ENCODE measurements at regions not wholly inside any gene's neighbourhood (a gene's known extent, or its start where the extent isn't known, plus 50 kb on each side); places are given as distances from the start of the nearest gene placed in this dataset.

DNA sequence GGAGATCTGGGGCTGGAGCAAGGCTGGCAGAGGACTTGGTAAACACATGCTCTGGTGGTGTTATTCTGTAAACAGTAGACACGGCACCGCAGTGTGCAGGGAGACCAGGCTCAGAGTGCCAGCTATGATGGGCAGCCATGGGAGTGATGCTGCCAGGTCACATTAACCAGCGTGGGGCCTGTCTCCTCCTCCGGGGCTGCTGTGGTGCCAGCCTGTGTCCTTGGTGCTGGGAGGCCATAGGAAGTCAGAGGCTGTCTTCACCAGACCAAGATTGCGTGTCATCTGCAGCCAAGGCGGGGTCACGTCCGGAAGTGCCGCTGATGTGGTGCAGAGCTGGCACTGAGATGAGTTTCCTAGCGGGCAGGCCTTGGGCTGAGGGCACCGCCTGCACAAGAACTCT, 236.0 kb downstream of the GLRX3 start:
- no peak for FAIRE-seq
- Histone ChIP-seq H3K9me3 (ENCODE audit: control insufficient read depth, low read depth, low read length) (peaks cover 19% of the 10 kb centered on the region), H3K9me1 (ENCODE audit: control insufficient read depth, extremely low read depth, insufficient read depth, low read length) (no peaks in the 10 kb centered on the region)

DNA sequence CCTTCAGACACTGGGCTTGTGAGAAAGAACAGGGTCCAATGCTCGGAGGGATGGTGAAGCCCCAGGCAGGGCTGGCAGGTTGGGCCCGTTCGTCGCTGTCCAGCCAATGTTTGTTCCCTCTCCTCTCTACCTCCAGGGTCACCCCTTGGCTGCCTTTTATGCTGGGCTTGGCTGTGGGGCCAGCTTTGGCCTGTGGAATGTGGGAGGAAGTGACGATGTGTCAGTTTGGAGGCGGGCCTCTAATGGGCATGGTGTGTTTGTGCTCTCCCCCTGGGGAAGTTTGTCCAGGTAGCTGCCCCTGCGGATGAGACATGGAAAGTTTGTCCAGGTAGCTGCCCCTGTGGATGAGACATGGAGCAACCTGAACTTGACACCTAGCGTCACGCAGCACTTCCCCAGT, 236.7 kb downstream of the GLRX3 start:
- Histone ChIP-seq H3K4me3 (ENCODE audit: control insufficient read depth in 2 of 3, extremely low read depth in 1 of 3, insufficient read depth in 2 of 3, low read depth in 1 of 3, low read length in 3 of 3) (no peak overlapping the region), H3K4me2 (ENCODE audit: control insufficient read depth, extremely low read depth, insufficient read depth, low read depth, low read length) (no peak overlapping the region), H3K79me2 (ENCODE audit: control insufficient read depth, insufficient read depth, low read length) (no peaks in the 10 kb centered on the region), H3K9me1 (ENCODE audit: control insufficient read depth, extremely low read depth, insufficient read depth, low read length) (no peaks in the 10 kb centered on the region), H3K9me3 (ENCODE audit: control insufficient read depth, low read depth, low read length) (peaks cover 22% of the 10 kb centered on the region), H3K4me1 (ENCODE audit: control insufficient read depth, extremely low read depth, insufficient read depth, low read length) (no peaks in the 10 kb centered on the region), H3K27me3 (ENCODE audit: control insufficient read depth, extremely low read depth, insufficient read depth, low read length) (no peaks in the 10 kb centered on the region), H4K20me1 (ENCODE audit: control insufficient read depth, extremely low read depth, insufficient read depth, low read length) (no peaks in the 10 kb centered on the region), H3K27ac (ENCODE audit: control insufficient read depth, insufficient read depth, low read length) (no peak overlapping the region), H3K36me3 (ENCODE audit: control insufficient read depth in 2 of 2, extremely low read depth in 1 of 2, insufficient read depth in 2 of 2, low read length in 2 of 2) (no peaks in the 10 kb centered on the region), H3K9ac (ENCODE audit: control insufficient read depth, extremely low read depth, insufficient read depth, low read length) (no peak overlapping the region), H2AFZ (ENCODE audit: control insufficient read depth, low read length) (no peak overlapping the region)
- dilution Hi-C loops (cut with MboI; ENCODE audit: extremely low pct_ligation_motif_present, low sequenced_read_pairs) = no loop called here
- DNase-seq (ENCODE audit: low read depth, low spot score) = no peak
- no peak for TF ChIP-seq EZH2 (IDR thresholded peaks at IDR 0.05; ENCODE audit: low read length)
- TF ChIP-seq, protein P1, sequence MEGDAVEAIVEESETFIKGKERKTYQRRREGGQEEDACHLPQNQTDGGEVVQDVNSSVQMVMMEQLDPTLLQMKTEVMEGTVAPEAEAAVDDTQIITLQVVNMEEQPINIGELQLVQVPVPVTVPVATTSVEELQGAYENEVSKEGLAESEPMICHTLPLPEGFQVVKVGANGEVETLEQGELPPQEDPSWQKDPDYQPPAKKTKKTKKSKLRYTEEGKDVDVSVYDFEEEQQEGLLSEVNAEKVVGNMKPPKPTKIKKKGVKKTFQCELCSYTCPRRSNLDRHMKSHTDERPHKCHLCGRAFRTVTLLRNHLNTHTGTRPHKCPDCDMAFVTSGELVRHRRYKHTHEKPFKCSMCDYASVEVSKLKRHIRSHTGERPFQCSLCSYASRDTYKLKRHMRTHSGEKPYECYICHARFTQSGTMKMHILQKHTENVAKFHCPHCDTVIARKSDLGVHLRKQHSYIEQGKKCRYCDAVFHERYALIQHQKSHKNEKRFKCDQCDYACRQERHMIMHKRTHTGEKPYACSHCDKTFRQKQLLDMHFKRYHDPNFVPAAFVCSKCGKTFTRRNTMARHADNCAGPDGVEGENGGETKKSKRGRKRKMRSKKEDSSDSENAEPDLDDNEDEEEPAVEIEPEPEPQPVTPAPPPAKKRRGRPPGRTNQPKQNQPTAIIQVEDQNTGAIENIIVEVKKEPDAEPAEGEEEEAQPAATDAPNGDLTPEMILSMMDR (optimal IDR thresholded peaks at IDR 0.05 in 1 of 3, IDR thresholded peaks at IDR 0.05 in 1 of 3, conservative IDR thresholded peaks at IDR 0.05 in 1 of 3; ENCODE audit: extremely low read depth in 1 of 3, insufficient read depth in 2 of 3, low read length in 3 of 3) = no peak
- FAIRE-seq = no peak

More for the DNA sequence above, 236.0 kb downstream of the GLRX3 start:
- TF ChIP-seq, protein P1 (optimal IDR thresholded peaks at IDR 0.05 in 1 of 3, IDR thresholded peaks at IDR 0.05 in 1 of 3, conservative IDR thresholded peaks at IDR 0.05 in 1 of 3; ENCODE audit: extremely low read depth in 1 of 3, insufficient read depth in 2 of 3, low read length in 3 of 3) = no peak
- no peak for TF ChIP-seq EZH2 (IDR thresholded peaks at IDR 0.05; ENCODE audit: low read length)
- H3K79me2 ChIP-seq (ENCODE audit: control insufficient read depth, insufficient read depth, low read length) = no peaks in the 10 kb centered on the region
- no peak for DNase-seq (ENCODE audit: low read depth, low spot score)
- H4K20me1 ChIP-seq (ENCODE audit: control insufficient read depth, extremely low read depth, insufficient read depth, low read length) = no peaks in the 10 kb centered on the region
- no peak overlapping the region for H3K9ac ChIP-seq (ENCODE audit: control insufficient read depth, extremely low read depth, insufficient read depth, low read length)
- dilution Hi-C loops (cut with MboI; ENCODE audit: extremely low pct_ligation_motif_present, low sequenced_read_pairs) = no loop called here
- H3K36me3 ChIP-seq (ENCODE audit: control insufficient read depth in 2 of 2, extremely low read depth in 1 of 2, insufficient read depth in 2 of 2, low read length in 2 of 2) = no peaks in the 10 kb centered on the region
- H3K4me2 ChIP-seq (ENCODE audit: control insufficient read depth, extremely low read depth, insufficient read depth, low read depth, low read length) = no peak overlapping the region
- no peaks in the 10 kb centered on the region for H3K4me1 ChIP-seq (ENCODE audit: control insufficient read depth, extremely low read depth, insufficient read depth, low read length)
- H2AFZ ChIP-seq (ENCODE audit: control insufficient read depth, low read length) = no peak overlapping the region
- no peaks in the 10 kb centered on the region for H3K27me3 ChIP-seq (ENCODE audit: control insufficient read depth, extremely low read depth, insufficient read depth, low read length)
- no peak overlapping the region for H3K27ac ChIP-seq (ENCODE audit: control insufficient read depth, insufficient read depth, low read length)
- no peak overlapping the region for H3K4me3 ChIP-seq (ENCODE audit: control insufficient read depth in 2 of 3, extremely low read depth in 1 of 3, insufficient read depth in 2 of 3, low read depth in 1 of 3, low read length in 3 of 3)
